Liver (tissue), 8 donors: ENCODE measurements at regions not wholly inside any gene's neighbourhood (a gene's known extent, or its start where the extent isn't known, plus 50 kb on each side); places are given as distances from the start of the nearest gene placed in this dataset.

ENCODE experiments used
- DNase-seq: peaks from one replicate; pipeline ENCODE4 v3.0.0-alpha.2; 2017; ENCODE audit warnings: low spot score
- H3K27ac ChIP-seq, 2 donors: one replicate each; pipeline ENCODE4 v1.7.0; 2013; ENCODE audit warnings: inconsistent platforms in 2 of 2, low read length in 2 of 2, control low read depth in 1 of 2, low read depth in 1 of 2, mild to moderate bottlenecking in 1 of 2
- H3K27me3 ChIP-seq, 4 donors: one replicate each; pipeline versions ENCODE4 v1.6.1 to v1.7.0; 2013; ENCODE audit warnings: low read length in 3 of 4, inconsistent platforms in 1 of 4, mild to moderate bottlenecking in 1 of 4, moderate library complexity in 1 of 4; ENCODE audit not compliant: control insufficient read depth in 4 of 4, insufficient read depth in 4 of 4
- H3K36me3 ChIP-seq, 4 donors: one replicate each; pipeline versions ENCODE4 v1.6.1 to v1.7.0; 2013; ENCODE audit warnings: low read length in 3 of 4, mild to moderate bottlenecking in 3 of 4, low read depth in 1 of 4, moderate library complexity in 1 of 4; ENCODE audit not compliant: control insufficient read depth in 4 of 4, insufficient read depth in 3 of 4
- H3K4me1 ChIP-seq, 4 donors: one replicate each; pipeline versions ENCODE4 v1.6.1 to v1.7.0; 2013; ENCODE audit warnings: low read length in 3 of 4, mild to moderate bottlenecking in 3 of 4, moderate library complexity in 1 of 4; ENCODE audit not compliant: control insufficient read depth in 4 of 4, insufficient read depth in 4 of 4
- H3K4me3 ChIP-seq, 3 donors: one replicate each; pipeline versions ENCODE4 v1.6.1 to v1.7.0; 2013; ENCODE audit warnings: low read length in 3 of 3, control low read depth in 1 of 3, low read depth in 1 of 3, mild to moderate bottlenecking in 1 of 3
- H3K9ac ChIP-seq, 2 donors: one replicate each; pipeline ENCODE4 v1.7.0; 2013; ENCODE audit warnings: low read length in 2 of 2, mild to moderate bottlenecking in 2 of 2, moderate library complexity in 2 of 2, control low read depth in 1 of 2, low read depth in 1 of 2
- H3K9me3 ChIP-seq, 4 donors: one replicate each; pipeline versions ENCODE4 v1.6.1 to v1.7.0; 2013; ENCODE audit warnings: low read length in 3 of 4; ENCODE audit not compliant: control insufficient read depth in 4 of 4
- ATF3 ChIP-seq: IDR thresholded peaks from 2 replicates; pipeline ENCODE4 v1.6.1; 2016; ENCODE audit warnings: antibody characterized with exemption
- CTCF ChIP-seq: fragments of 150-350 bp; IDR thresholded peaks from 2 replicates; pipeline ENCODE4 v1.5.1; 2017; ENCODE audit warnings: improper control_type of control experiment, low read depth, low read length; ENCODE audit not compliant: missing input control
- EGR1 ChIP-seq, 2 donors: IDR thresholded peaks; 2 replicates each; pipeline ENCODE4 v1.6.1; 2016 to 2018; ENCODE audit warnings: antibody characterized with exemption in 2 of 2, low read depth in 2 of 2
- FOXA1 ChIP-seq: IDR thresholded peaks from 2 replicates; pipeline ENCODE4 v1.6.1; 2016; ENCODE audit warnings: antibody characterized with exemption
- FOXA2 ChIP-seq: IDR thresholded peaks from 2 replicates; pipeline ENCODE4 v1.6.1; 2016; ENCODE audit warnings: antibody characterized with exemption
- GABPA ChIP-seq, 2 donors: IDR thresholded peaks in 1 of 2; conservative IDR thresholded peaks in 1 of 2; 2 replicates each; pipeline ENCODE4 v1.6.1; 2016; ENCODE audit warnings: antibody characterized with exemption in 2 of 2, mild to moderate bottlenecking in 1 of 2, moderate library complexity in 1 of 2
- HNF4A ChIP-seq, 2 donors: conservative IDR thresholded peaks; 2 replicates each; pipeline ENCODE4 v1.6.1; 2016; ENCODE audit warnings: antibody characterized with exemption in 2 of 2, mild to moderate bottlenecking in 2 of 2
- HNF4G ChIP-seq: IDR thresholded peaks from 2 replicates; pipeline ENCODE4 v1.6.1; 2016; ENCODE audit warnings: antibody characterized with exemption
- JUND ChIP-seq, 2 donors: IDR thresholded peaks; 2 replicates each; pipeline ENCODE4 v1.6.1; 2016; ENCODE audit warnings: antibody characterized with exemption in 2 of 2
- NR2F2 ChIP-seq: IDR thresholded peaks from 2 replicates; pipeline ENCODE4 v1.6.1; 2016; ENCODE audit warnings: antibody characterized with exemption
- RAD21 ChIP-seq, 2 donors: IDR thresholded peaks; 2 replicates each; pipeline ENCODE4 v1.6.1; 2016; ENCODE audit warnings: antibody characterized with exemption in 2 of 2, mild to moderate bottlenecking in 2 of 2
- RXRA ChIP-seq, 2 donors: IDR thresholded peaks; 2 replicates each; pipeline ENCODE4 v1.6.1; 2017 to 2018; ENCODE audit warnings: antibody characterized with exemption in 2 of 2, mild to moderate bottlenecking in 1 of 2
- SP1 ChIP-seq: IDR thresholded peaks from 2 replicates; pipeline ENCODE4 v1.6.1; 2018; ENCODE audit warnings: antibody characterized with exemption, mild to moderate bottlenecking
- TAF1 ChIP-seq: conservative IDR thresholded peaks from 2 replicates; pipeline ENCODE4 v1.6.1; 2016; ENCODE audit warnings: antibody characterized with exemption, mild to moderate bottlenecking
- YY1 ChIP-seq: IDR thresholded peaks from 2 replicates; pipeline ENCODE4 v1.6.1; 2016; ENCODE audit warnings: antibody characterized with exemption, mild to moderate bottlenecking
- ZBTB33 ChIP-seq: IDR thresholded peaks from 2 replicates; pipeline ENCODE4 v1.6.1; 2016; ENCODE audit warnings: antibody characterized with exemption
- WGBS: extraction: QIAGEN DNeasy Blood & Tissue Kit; methylation state at CpG from one replicate; pipeline ENCODE4 v1.1.7; 2013; 5-methylcytosine and 5-hydroxymethylcytosine counted together
- TF ChIP-seq, protein P1 (sequence below): IDR thresholded peaks from 2 replicates; pipeline ENCODE4 v1.6.1; 2016; ENCODE audit warnings: antibody characterized with exemption
- TF ChIP-seq, protein P2 (sequence below): IDR thresholded peaks from 2 replicates; pipeline ENCODE4 v1.6.1; 2016; ENCODE audit warnings: antibody characterized with exemption, mild to moderate bottlenecking
- donor health status: healthy.
- donor health status: healthy.
- donor health status: healthy.
- donor health status: healthy.
- donor health status: healthy.

GRCh38 chr4:184936071-184936470, 82.2 kb upstream of the HELT start:
- Histone ChIP-seq H3K9ac (no peak overlapping the region), H3K4me1 (peaks cover 0 to 3% (median 0%) of the 10 kb centered on the region in 4 donors), H3K4me3 (no peak overlapping the region), H3K27me3 (no peaks in the 10 kb centered on the region), H3K9me3 (no peaks in the 10 kb centered on the region), H3K36me3 (no peaks in the 10 kb centered on the region), H3K27ac (no peak overlapping the region)
- no peak for DNase-seq
- TF ChIP-seq EGR1 (IDR thresholded peaks at IDR 0.05; ENCODE audit: low read depth in 2 of 2) (no peak), HNF4A (conservative IDR thresholded peaks at IDR 0.05) (no peak), TAF1 (no peak), CTCF (no peak), JUND (IDR thresholded peaks at IDR 0.05) (no peak), YY1 (no peak), FOXA1 (no peak), HNF4G (no peak), RXRA (IDR thresholded peaks at IDR 0.05) (no peak)
- TF ChIP-seq, protein P1, sequence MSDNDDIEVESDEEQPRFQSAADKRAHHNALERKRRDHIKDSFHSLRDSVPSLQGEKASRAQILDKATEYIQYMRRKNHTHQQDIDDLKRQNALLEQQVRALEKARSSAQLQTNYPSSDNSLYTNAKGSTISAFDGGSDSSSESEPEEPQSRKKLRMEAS = no peak
- 88% methylated on average over 6 of the region's 6 CpGs for WGBS

DNA sequence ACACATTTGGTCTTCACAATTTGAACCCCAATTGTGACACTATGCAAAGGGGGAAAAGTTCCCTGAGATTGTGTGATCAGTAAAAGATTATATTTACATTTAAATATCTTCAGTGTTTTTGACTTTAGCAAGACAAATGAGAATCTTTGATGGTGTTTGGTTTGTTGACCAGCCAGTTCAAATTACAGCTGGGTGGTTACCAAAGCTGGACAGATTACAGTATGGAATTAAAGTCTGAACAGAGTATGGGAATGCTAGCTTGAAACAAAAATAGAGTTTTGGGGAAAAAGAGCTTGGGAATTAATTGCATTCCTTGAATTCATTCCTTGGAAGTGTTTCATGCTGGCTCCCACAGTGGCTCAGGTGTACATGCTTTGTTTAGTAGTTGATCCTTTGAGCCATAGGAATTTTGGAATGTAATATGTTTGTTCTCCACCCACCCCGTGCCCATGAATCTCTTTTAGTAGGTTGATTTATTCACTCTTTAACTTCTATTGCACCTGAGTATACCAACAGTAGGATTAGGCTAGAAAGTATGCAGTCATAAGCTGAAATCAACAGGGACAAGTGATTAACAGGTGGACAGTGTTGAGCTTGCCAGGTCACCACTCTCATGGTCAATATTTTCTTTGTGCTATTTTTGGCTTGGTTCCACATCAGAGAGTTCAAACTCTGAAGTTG, 81.1 kb upstream of the HELT start:
- TF ChIP-seq, protein P2, sequence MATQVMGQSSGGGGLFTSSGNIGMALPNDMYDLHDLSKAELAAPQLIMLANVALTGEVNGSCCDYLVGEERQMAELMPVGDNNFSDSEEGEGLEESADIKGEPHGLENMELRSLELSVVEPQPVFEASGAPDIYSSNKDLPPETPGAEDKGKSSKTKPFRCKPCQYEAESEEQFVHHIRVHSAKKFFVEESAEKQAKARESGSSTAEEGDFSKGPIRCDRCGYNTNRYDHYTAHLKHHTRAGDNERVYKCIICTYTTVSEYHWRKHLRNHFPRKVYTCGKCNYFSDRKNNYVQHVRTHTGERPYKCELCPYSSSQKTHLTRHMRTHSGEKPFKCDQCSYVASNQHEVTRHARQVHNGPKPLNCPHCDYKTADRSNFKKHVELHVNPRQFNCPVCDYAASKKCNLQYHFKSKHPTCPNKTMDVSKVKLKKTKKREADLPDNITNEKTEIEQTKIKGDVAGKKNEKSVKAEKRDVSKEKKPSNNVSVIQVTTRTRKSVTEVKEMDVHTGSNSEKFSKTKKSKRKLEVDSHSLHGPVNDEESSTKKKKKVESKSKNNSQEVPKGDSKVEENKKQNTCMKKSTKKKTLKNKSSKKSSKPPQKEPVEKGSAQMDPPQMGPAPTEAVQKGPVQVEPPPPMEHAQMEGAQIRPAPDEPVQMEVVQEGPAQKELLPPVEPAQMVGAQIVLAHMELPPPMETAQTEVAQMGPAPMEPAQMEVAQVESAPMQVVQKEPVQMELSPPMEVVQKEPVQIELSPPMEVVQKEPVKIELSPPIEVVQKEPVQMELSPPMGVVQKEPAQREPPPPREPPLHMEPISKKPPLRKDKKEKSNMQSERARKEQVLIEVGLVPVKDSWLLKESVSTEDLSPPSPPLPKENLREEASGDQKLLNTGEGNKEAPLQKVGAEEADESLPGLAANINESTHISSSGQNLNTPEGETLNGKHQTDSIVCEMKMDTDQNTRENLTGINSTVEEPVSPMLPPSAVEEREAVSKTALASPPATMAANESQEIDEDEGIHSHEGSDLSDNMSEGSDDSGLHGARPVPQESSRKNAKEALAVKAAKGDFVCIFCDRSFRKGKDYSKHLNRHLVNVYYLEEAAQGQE = no peak
- TF ChIP-seq RAD21 (IDR thresholded peaks at IDR 0.05) (no peak), HNF4A (conservative IDR thresholded peaks at IDR 0.05) (peak; percentile 7 to 42), FOXA1 (peak; percentile 57), GABPA (IDR thresholded peaks at IDR 0.05 in 1 of 2, conservative IDR thresholded peaks at IDR 0.05 in 1 of 2) (no peak), TAF1 (no peak), RXRA (IDR thresholded peaks at IDR 0.05) (peak in 1 of 2 donors; percentile 60), EGR1 (IDR thresholded peaks at IDR 0.05; ENCODE audit: low read depth in 2 of 2) (no peak), YY1 (no peak), ZBTB33 (no peak), FOXA2 (peak; percentile 72), HNF4G (no peak), ATF3 (no peak), SP1 (peak; percentile 10), JUND (IDR thresholded peaks at IDR 0.05) (peak in 1 of 2 donors; percentile 21), CTCF (no peak), NR2F2 (no peak)
- TF ChIP-seq, protein P1 = no peak
- H3K9me3 ChIP-seq = no peaks in the 10 kb centered on the region
- H3K9ac ChIP-seq = no peak overlapping the region
- no peaks in the 10 kb centered on the region for H3K36me3 ChIP-seq
- 30% methylated on average over 1 of the region's 1 CpG for WGBS
- no peaks in the 10 kb centered on the region for H3K27me3 ChIP-seq
- peaks cover 0 to 3% (median 0%) of the 10 kb centered on the region in 4 donors for H3K4me1 ChIP-seq
- DNase-seq = no peak
- no peak overlapping the region for H3K27ac ChIP-seq
- no peak overlapping the region for H3K4me3 ChIP-seq
